H1 (cell line): ENCODE measurements at regions not wholly inside any gene's neighbourhood (a gene's known extent, or its start where the extent isn't known, plus 50 kb on each side); places are given as distances from the start of the nearest gene placed in this dataset.

Experiments used
- BCL11A ChIP-seq, 2 experiments: IDR thresholded peaks; one replicate each; pipeline ENCODE4 v1.6.1; 2011; ENCODE audit warnings: low read depth in 2 of 2, low read length in 2 of 2, mild to moderate bottlenecking in 2 of 2
- CTCF ChIP-seq, 3 experiments: IDR thresholded peaks; 1 replicate in 2 of 3; 2 replicates in 1 of 3; pipeline versions ENCODE4 v1.5.1 to v1.6.1; 2011; ENCODE audit warnings: low read length in 3 of 3, mild to moderate bottlenecking in 3 of 3, inconsistent platforms in 2 of 3, low read depth in 1 of 3, moderate library complexity in 1 of 3; ENCODE audit not compliant: insufficient read depth in 1 of 3; ENCODE audit errors: control extremely low read depth in 1 of 3
- EZH2 ChIP-seq: fragments of 200-600 bp; sonication (generic); IDR thresholded peaks from 2 replicates; pipeline ENCODE4 v1.7.1; 2012; ENCODE audit warnings: low read depth, mild to moderate bottlenecking, moderate library complexity, low read length, inconsistent platforms; ENCODE audit not compliant: severe bottlenecking
- JUN ChIP-seq: IDR thresholded peaks from 2 replicates; pipeline ENCODE4 v1.6.1; 2011; ENCODE audit warnings: low read depth, mild to moderate bottlenecking, improper control_type of control experiment, low read length
- NRF1 ChIP-seq: IDR thresholded peaks from 2 replicates; pipeline ENCODE4 v1.6.1; 2011; ENCODE audit warnings: mild to moderate bottlenecking, low read depth, low read length, improper control_type of control experiment
- POLR2A ChIP-seq, 2 experiments: IDR thresholded peaks; 1 replicate in 1 of 2; 2 replicates in 1 of 2; pipeline ENCODE4 v1.6.1; 2011; ENCODE audit warnings: low read depth in 2 of 2, low read length in 2 of 2, mild to moderate bottlenecking in 2 of 2; ENCODE audit errors: control extremely low read depth in 1 of 2
- RAD21 ChIP-seq, 2 experiments: IDR thresholded peaks in 1 of 2; conservative IDR thresholded peaks in 1 of 2; 2 replicates each; pipeline ENCODE4 v1.6.1; 2011; ENCODE audit warnings: low read depth in 2 of 2, low read length in 2 of 2, improper control_type of control experiment in 1 of 2, inconsistent platforms in 1 of 2, mild to moderate bottlenecking in 1 of 2, moderate library complexity in 1 of 2
- RXRA ChIP-seq: IDR thresholded peaks from 2 replicates; pipeline ENCODE4 v1.6.1; 2011; ENCODE audit warnings: low read depth, mild to moderate bottlenecking, low read length, moderate library complexity; ENCODE audit not compliant: insufficient read depth
- TAF1 ChIP-seq: IDR thresholded peaks from 2 replicates; pipeline ENCODE4 v1.6.1; 2011; ENCODE audit warnings: mild to moderate bottlenecking, low read depth, low read length
- TCF12 ChIP-seq: IDR thresholded peaks from 2 replicates; pipeline ENCODE4 v1.6.1; 2011; ENCODE audit warnings: low read depth, mild to moderate bottlenecking, low read length

GRCh38 chr1:13949546-13949945, 249.6 kb downstream of the PRDM2 start:
- TF ChIP-seq POLR2A (IDR thresholded peaks at IDR 0.05; ENCODE audit: control extremely low read depth in 1 of 2, low read depth in 2 of 2, low read length in 2 of 2): no peak
- no peak for TF ChIP-seq JUN
- no peak for TF ChIP-seq EZH2
- TF ChIP-seq TCF12: no peak
- no peak for TF ChIP-seq RXRA
- no peak for TF ChIP-seq TAF1
- no peak for TF ChIP-seq NRF1
- no peak for TF ChIP-seq CTCF (IDR thresholded peaks at IDR 0.05; ENCODE audit: control extremely low read depth in 1 of 3, insufficient read depth in 1 of 3, low read depth in 1 of 3, low read length in 3 of 3)
- no peak for TF ChIP-seq RAD21 (IDR thresholded peaks at IDR 0.05 in 1 of 2, conservative IDR thresholded peaks at IDR 0.05 in 1 of 2; ENCODE audit: low read depth in 2 of 2, low read length in 2 of 2)
- no peak for TF ChIP-seq BCL11A (IDR thresholded peaks at IDR 0.05; ENCODE audit: low read depth in 2 of 2, low read length in 2 of 2)
